Natural killer cell (primary cell): ENCODE measurements at regions not wholly inside any gene's neighbourhood (a gene's known extent, or its start where the extent isn't known, plus 50 kb on each side); places are given as distances from the start of the nearest gene placed in this dataset.

ENCODE experiments used
- ATAC-seq, 3 donors: fragments of 150-1000 bp in 2 of 3; fragments of 200-7000 bp in 1 of 3; cut with Tn5 transposase; 1 replicate in 1 of 3; 2 replicates in 2 of 3; pipeline ENCODE4 v1.10.0; 2021; ENCODE audit warnings: mild to moderate bottlenecking in 2 of 3, moderate library complexity in 2 of 3
- DNase-seq, 2 donors: peaks; one replicate each; pipeline versions ENCODE4 v3.0.0 to v3.0.0-alpha.2; 2013 to 2021; ENCODE audit warnings: mixed read lengths in 1 of 2
- H3K27ac ChIP-seq: one replicate; pipeline ENCODE4 v1.5.1; 2013; ENCODE audit warnings: mild to moderate bottlenecking, low read length
- H3K27me3 ChIP-seq: one replicate; pipeline ENCODE4 v1.6.1; 2013; ENCODE audit warnings: low read length; ENCODE audit not compliant: control insufficient read depth, insufficient read depth
- H3K36me3 ChIP-seq: one replicate; pipeline ENCODE4 v1.6.1; 2013; ENCODE audit warnings: low read length; ENCODE audit not compliant: control insufficient read depth, insufficient read depth
- H3K4me1 ChIP-seq: one replicate; pipeline ENCODE4 v1.6.1; 2013; ENCODE audit warnings: low read length; ENCODE audit not compliant: control insufficient read depth, insufficient read depth
- H3K4me3 ChIP-seq: one replicate; pipeline ENCODE4 v1.5.1; 2013; ENCODE audit warnings: low read length
- H3K9me3 ChIP-seq: one replicate; pipeline ENCODE4 v1.6.1; 2013; ENCODE audit warnings: low read length; ENCODE audit not compliant: control insufficient read depth, insufficient read depth
- H3K27ac Mint-ChIP-seq, 2 donors: one replicate each; pipeline ENCODE4 v1.8.0; 2022; ENCODE audit warnings: mild to moderate bottlenecking in 2 of 2, mixed read lengths in 2 of 2, moderate library complexity in 1 of 2
- H3K27me3 Mint-ChIP-seq, 2 donors: one replicate each; pipeline ENCODE4 v1.8.0; 2022; ENCODE audit warnings: low read depth in 2 of 2, mixed read lengths in 2 of 2
- H3K36me3 Mint-ChIP-seq: one replicate; pipeline ENCODE4 v1.8.0; 2022; ENCODE audit warnings: mixed read lengths
- H3K4me1 Mint-ChIP-seq, 2 donors: one replicate each; pipeline ENCODE4 v1.8.0; 2022; ENCODE audit warnings: mixed read lengths in 2 of 2
- H3K4me3 Mint-ChIP-seq: one replicate; pipeline ENCODE4 v1.8.0; 2022; ENCODE audit warnings: mild to moderate bottlenecking, moderate library complexity, mixed read lengths
- H3K9me3 Mint-ChIP-seq, 2 donors: one replicate each; pipeline ENCODE4 v1.8.0; 2022; ENCODE audit warnings: mixed read lengths in 2 of 2
- WGBS: methylation state at CpG from one replicate; pipeline ENCODE4 v1.1.7; 2013; ENCODE audit warnings: missing lambda C conversion rate; ENCODE audit not compliant: insufficient coverage; 5-methylcytosine and 5-hydroxymethylcytosine counted together
- intact Hi-C: fragments of 100-400 bp; cut with micrococcal nuclease; formaldehyde crosslinking; loops from one replicate; pipeline ENCODE4 v1.14.2; 2022
- TF ChIP-seq, protein P1 (sequence below): fragments of 200-600 bp; IDR thresholded peaks from one replicate; pipeline ENCODE4 v1.8.0; 2022; ENCODE audit warnings: antibody characterized with exemption

DNA sequence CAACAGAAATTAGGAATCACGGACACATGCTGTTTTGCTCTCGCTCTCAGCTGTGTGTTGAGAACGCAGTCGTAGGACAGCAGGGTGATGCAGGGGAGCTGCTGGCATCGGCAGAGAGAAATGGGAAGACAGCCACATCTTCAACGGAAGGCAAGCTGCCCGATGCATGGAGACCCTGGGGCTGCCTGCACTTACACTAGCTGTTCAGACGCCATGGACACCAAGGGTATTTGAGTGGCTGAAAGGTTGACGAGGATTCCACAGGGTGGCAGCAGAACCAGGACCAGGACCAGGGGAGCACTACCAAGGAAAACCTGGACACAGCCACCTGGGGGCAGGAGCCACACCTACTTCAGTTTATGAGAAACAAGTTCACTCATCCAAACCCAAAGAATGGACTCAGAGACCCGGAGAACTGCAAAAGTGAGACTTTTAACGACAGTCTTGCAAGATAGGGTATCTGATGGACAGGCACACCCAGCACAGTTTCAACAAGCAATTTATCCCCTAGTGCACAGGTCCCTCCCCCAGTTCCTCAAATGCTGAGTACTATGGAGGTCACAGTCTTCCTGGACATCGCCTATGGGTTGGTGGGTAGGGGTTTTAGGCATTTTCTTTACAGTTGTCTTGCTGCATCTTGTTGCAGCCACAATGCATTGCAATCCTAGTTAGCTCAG lies 56.3 kb upstream of the ENTPD6 start:
- H3K4me1 Mint-ChIP-seq = no peaks in the 10 kb centered on the region

DNA sequence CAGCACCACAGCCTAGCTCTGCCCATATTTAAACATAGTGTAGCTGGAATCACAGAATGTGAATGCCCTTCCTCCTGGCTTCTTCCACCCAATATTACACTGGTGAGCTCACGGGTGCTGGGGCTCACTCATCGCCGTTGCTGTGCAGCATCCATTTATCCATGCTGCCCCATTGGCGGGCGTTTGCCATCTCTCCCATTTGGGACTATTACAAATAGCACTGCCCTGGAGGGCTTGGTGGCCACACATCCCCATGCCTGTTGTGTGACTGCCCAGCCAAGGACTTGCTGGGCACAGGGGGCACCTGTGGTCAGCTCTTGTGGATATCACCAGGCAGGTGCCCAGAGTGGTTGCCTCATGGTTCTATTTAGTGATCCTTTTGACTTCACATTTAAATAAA lies 54.5 kb upstream of the ENTPD6 start:
- intact Hi-C loops = no loop called here
- DNase-seq = no peak
- 89% methylated on average over 5 of the region's 5 CpGs for WGBS
- no peaks in the 10 kb centered on the region for H3K4me1 Mint-ChIP-seq
- H3K9me3 ChIP-seq = no peaks in the 10 kb centered on the region
- H3K27ac ChIP-seq = no peak overlapping the region
- no peaks in the 10 kb centered on the region for H3K36me3 Mint-ChIP-seq
- no peak overlapping the region for H3K27ac Mint-ChIP-seq
- no peaks in the 10 kb centered on the region for H3K36me3 ChIP-seq
- TF ChIP-seq, protein P1, sequence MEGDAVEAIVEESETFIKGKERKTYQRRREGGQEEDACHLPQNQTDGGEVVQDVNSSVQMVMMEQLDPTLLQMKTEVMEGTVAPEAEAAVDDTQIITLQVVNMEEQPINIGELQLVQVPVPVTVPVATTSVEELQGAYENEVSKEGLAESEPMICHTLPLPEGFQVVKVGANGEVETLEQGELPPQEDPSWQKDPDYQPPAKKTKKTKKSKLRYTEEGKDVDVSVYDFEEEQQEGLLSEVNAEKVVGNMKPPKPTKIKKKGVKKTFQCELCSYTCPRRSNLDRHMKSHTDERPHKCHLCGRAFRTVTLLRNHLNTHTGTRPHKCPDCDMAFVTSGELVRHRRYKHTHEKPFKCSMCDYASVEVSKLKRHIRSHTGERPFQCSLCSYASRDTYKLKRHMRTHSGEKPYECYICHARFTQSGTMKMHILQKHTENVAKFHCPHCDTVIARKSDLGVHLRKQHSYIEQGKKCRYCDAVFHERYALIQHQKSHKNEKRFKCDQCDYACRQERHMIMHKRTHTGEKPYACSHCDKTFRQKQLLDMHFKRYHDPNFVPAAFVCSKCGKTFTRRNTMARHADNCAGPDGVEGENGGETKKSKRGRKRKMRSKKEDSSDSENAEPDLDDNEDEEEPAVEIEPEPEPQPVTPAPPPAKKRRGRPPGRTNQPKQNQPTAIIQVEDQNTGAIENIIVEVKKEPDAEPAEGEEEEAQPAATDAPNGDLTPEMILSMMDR = no peak
- no peak overlapping the region for H3K4me3 ChIP-seq
- H3K4me3 Mint-ChIP-seq = no peak overlapping the region
- H3K27me3 Mint-ChIP-seq = peaks cover 14 to 40% of the 10 kb centered on the region in 2 donors
- ATAC-seq = no peak
- no peaks in the 10 kb centered on the region for H3K9me3 Mint-ChIP-seq
- H3K27me3 ChIP-seq = no peaks in the 10 kb centered on the region
- H3K4me1 ChIP-seq = no peaks in the 10 kb centered on the region

More for the DNA sequence above, 56.3 kb upstream of the ENTPD6 start:
- Histone ChIP-seq H3K27ac (no peak overlapping the region), H3K4me3 (no peak overlapping the region), H3K36me3 (no peaks in the 10 kb centered on the region), H3K9me3 (no peaks in the 10 kb centered on the region), H3K27me3 (no peaks in the 10 kb centered on the region), H3K4me1 (no peaks in the 10 kb centered on the region)
- intact Hi-C loops = no loop called here
- Mint-ChIP-seq H3K4me3 (no peak overlapping the region), H3K27me3 (peaks cover 9 to 30% of the 10 kb centered on the region in 2 donors), H3K27ac (no peak overlapping the region), H3K9me3 (no peaks in the 10 kb centered on the region), H3K36me3 (no peaks in the 10 kb centered on the region)
- TF ChIP-seq, protein P1 = no peak
- WGBS = 85% methylated on average over 11 of the region's 12 CpGs
- no peak for ATAC-seq
- no peak for DNase-seq

DNA sequence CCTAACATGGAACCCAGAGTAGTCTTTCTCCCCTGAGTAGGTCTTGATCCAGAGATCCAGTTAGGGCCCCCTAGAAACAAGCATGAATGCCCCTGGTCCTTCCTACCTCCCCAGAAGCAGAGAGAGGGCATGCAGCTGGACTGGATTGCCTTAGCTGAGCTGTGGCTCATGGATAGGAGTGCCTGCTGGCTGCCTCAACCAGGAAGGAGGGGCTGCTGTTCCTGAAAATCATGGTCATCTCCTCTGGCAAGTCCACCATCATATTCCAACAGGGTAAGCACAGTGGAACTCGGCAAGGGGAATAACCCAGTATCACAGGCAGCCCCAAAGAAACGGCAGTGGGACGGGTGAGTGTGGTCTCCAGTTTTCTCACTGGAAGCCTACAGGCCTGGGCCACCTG lies 53.1 kb upstream of the ENTPD6 start:
- H3K27ac Mint-ChIP-seq = no peak overlapping the region
- H3K27me3 ChIP-seq = no peaks in the 10 kb centered on the region
- H3K4me1 Mint-ChIP-seq = no peaks in the 10 kb centered on the region
- H3K27me3 Mint-ChIP-seq = peaks cover 18 to 40% of the 10 kb centered on the region in 2 donors
- DNase-seq (no peak), ATAC-seq (no peak)
- TF ChIP-seq, protein P1 = no peak
- H3K9me3 Mint-ChIP-seq = no peaks in the 10 kb centered on the region
- H3K9me3 ChIP-seq = no peaks in the 10 kb centered on the region
- H3K36me3 Mint-ChIP-seq = no peaks in the 10 kb centered on the region
- intact Hi-C loops = no loop called here
- H3K36me3 ChIP-seq = no peaks in the 10 kb centered on the region
- no peak overlapping the region for H3K4me3 ChIP-seq
- H3K4me1 ChIP-seq = no peaks in the 10 kb centered on the region
- WGBS = 98% methylated on average over 3 of the region's 3 CpGs
- no peak overlapping the region for H3K4me3 Mint-ChIP-seq
- H3K27ac ChIP-seq = no peak overlapping the region

DNA sequence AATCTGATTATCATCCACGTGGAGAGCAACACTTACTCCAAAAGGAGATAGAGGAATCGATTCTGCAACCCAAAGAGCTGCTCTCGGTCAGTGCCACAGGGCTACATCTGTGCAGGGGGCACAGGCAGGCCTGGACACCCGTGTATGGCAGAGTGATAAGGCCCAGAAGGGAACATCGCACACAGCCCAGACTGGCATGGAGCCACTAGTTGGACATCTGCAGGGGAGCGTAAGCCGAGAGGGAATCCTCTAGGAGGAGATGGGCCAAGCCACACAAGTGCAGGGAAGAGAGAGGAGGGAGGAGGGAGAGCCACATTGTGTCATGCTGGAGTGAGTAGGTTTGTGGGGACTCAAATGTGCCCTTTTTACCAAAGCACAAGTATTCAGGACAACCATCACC lies 50.4 kb upstream of the ENTPD6 start:
- Mint-ChIP-seq H3K4me1 (peaks cover 7% of the 10 kb centered on the region in 2 donors), H3K36me3 (no peaks in the 10 kb centered on the region), H3K27ac (no peak overlapping the region), H3K4me3 (no peak overlapping the region), H3K9me3 (no peaks in the 10 kb centered on the region), H3K27me3 (peaks cover 33 to 54% of the 10 kb centered on the region in 2 donors)
- ATAC-seq (no peak), DNase-seq (no peak)
- Histone ChIP-seq H3K9me3 (no peaks in the 10 kb centered on the region), H3K36me3 (no peaks in the 10 kb centered on the region), H3K27me3 (peaks cover 4% of the 10 kb centered on the region), H3K27ac (no peak overlapping the region), H3K4me3 (no peak overlapping the region), H3K4me1 (peaks cover 13% of the 10 kb centered on the region)
- TF ChIP-seq, protein P1 = no peak
- intact Hi-C loops = no loop called here
- 82% methylated on average over 7 of the region's 7 CpGs for WGBS
